HEK293 (cell line): ENCODE measurements at regions not wholly inside any gene's neighbourhood (a gene's known extent, or its start where the extent isn't known, plus 50 kb on each side); places are given as distances from the start of the nearest gene placed in this dataset.

Experiments used
- CTCF ChIA-PET: fragments of 350-600 bp; formaldehyde crosslinking; extraction: SDS; loops from one replicate; lab custom pipeline; 2021; ENCODE audit warnings: antibody characterized with exemption; lab: Yijun Ruan, JAX
- POLR2A ChIA-PET: fragments of 300-600 bp; formaldehyde crosslinking; extraction: SDS; loops from one replicate; lab custom pipeline; 2020; ENCODE audit warnings: antibody characterized with exemption, inconsistent platforms; lab: Yijun Ruan, JAX
- H3K27ac ChIP-seq: fragments of 200-500 bp; sonication (Bioruptor generic); 2 replicates; pipeline ENCODE4 v1.5.1; 2014; ENCODE audit warnings: low read depth, low read length, control low read depth, inconsistent platforms; ENCODE audit errors: extremely low read depth
- H3K36me3 ChIP-seq, 2 experiments: fragments of 200-500 bp in 1 of 2; sonication (Bioruptor generic) in 1 of 2; 1 replicate in 1 of 2; 2 replicates in 1 of 2; pipeline ENCODE4 v1.5.1; 2014 to 2017; ENCODE audit warnings: inconsistent platforms in 2 of 2, low read length in 2 of 2; ENCODE audit not compliant: control insufficient read depth in 2 of 2, insufficient read depth in 1 of 2
- H3K4me1 ChIP-seq: fragments of 200-500 bp; sonication (Bioruptor generic); 2 replicates; pipeline ENCODE4 v1.5.1; 2014; ENCODE audit warnings: mild to moderate bottlenecking, low read length, inconsistent platforms; ENCODE audit not compliant: control insufficient read depth, insufficient read depth
- H3K4me3 ChIP-seq: 2 replicates; pipeline ENCODE4 v1.5.1; 2011; ENCODE audit warnings: low read depth, mild to moderate bottlenecking, control low read depth, low read length, moderate library complexity
- H3K9me3 ChIP-seq: fragments of 200-500 bp; sonication (Bioruptor generic); 2 replicates; pipeline ENCODE4 v1.5.1; 2014; ENCODE audit warnings: low read depth, low read length, inconsistent platforms; ENCODE audit not compliant: control insufficient read depth, insufficient read depth
- KLF9 ChIP-seq: fragments of 450-650 bp; formaldehyde crosslinking; IDR thresholded peaks from 2 replicates; pipeline ENCODE4 v1.5.1; 2016; ENCODE audit warnings: missing biosample characterization, missing genetic modification characterization, low read depth
- MYNN ChIP-seq: fragments of 450-650 bp; formaldehyde crosslinking; IDR thresholded peaks from 2 replicates; pipeline ENCODE4 v1.5.1; 2016; ENCODE audit warnings: missing biosample characterization, missing genetic modification characterization, borderline replicate concordance
- RBAK ChIP-seq: fragments of 450-650 bp; formaldehyde crosslinking; IDR thresholded peaks from 2 replicates; pipeline ENCODE4 v1.5.1; 2016; ENCODE audit warnings: missing biosample characterization, missing genetic modification characterization
- SP2 ChIP-seq: fragments of 450-650 bp; formaldehyde crosslinking; IDR thresholded peaks from 2 replicates; pipeline ENCODE4 v1.5.1; 2016; ENCODE audit warnings: missing biosample characterization, missing genetic modification characterization
- YY2 ChIP-seq: fragments of 450-650 bp; formaldehyde crosslinking; IDR thresholded peaks from 2 replicates; pipeline ENCODE4 v1.5.1; 2016; ENCODE audit warnings: missing biosample characterization, missing genetic modification characterization
- ZFHX2 ChIP-seq: fragments of 450-650 bp; formaldehyde crosslinking; conservative IDR thresholded peaks from 2 replicates; pipeline ENCODE4 v1.5.1; 2016; ENCODE audit warnings: missing biosample characterization, missing genetic modification characterization
- ZNF132 ChIP-seq: fragments of 450-650 bp; formaldehyde crosslinking; IDR thresholded peaks from 2 replicates; pipeline ENCODE4 v1.5.1; 2017; ENCODE audit warnings: missing biosample characterization, missing genetic modification characterization, borderline replicate concordance
- ZNF140 ChIP-seq: fragments of 450-650 bp; formaldehyde crosslinking; IDR thresholded peaks from 2 replicates; pipeline ENCODE4 v1.5.1; 2016; ENCODE audit warnings: missing biosample characterization, missing genetic modification characterization
- ZNF184 ChIP-seq: fragments of 450-650 bp; IDR thresholded peaks from 2 replicates; pipeline ENCODE4 v1.5.1; 2018; ENCODE audit warnings: missing biosample characterization, mild to moderate bottlenecking, missing genetic modification characterization
- ZNF239 ChIP-seq: fragments of 450-650 bp; formaldehyde crosslinking; IDR thresholded peaks from 2 replicates; pipeline ENCODE4 v1.5.1; 2016; ENCODE audit warnings: missing biosample characterization, missing genetic modification characterization
- ZNF302 ChIP-seq: fragments of 450-650 bp; formaldehyde crosslinking; IDR thresholded peaks from 2 replicates; pipeline ENCODE4 v1.5.1; 2016; ENCODE audit warnings: missing biosample characterization, missing genetic modification characterization, low read depth
- ZNF423 ChIP-seq: fragments of 450-650 bp; formaldehyde crosslinking; IDR thresholded peaks from 2 replicates; pipeline ENCODE4 v1.5.1; 2016; ENCODE audit warnings: missing biosample characterization, missing genetic modification characterization
- ZNF558 ChIP-seq: fragments of 450-650 bp; formaldehyde crosslinking; IDR thresholded peaks from 2 replicates; pipeline ENCODE4 v1.5.1; 2016; ENCODE audit warnings: missing biosample characterization, missing genetic modification characterization
- ZNF701 ChIP-seq: fragments of 450-650 bp; formaldehyde crosslinking; IDR thresholded peaks from 2 replicates; pipeline ENCODE4 v1.5.1; 2016; ENCODE audit warnings: missing biosample characterization, missing genetic modification characterization
- ZNF76 ChIP-seq: fragments of 450-650 bp; formaldehyde crosslinking; IDR thresholded peaks from 2 replicates; pipeline ENCODE4; 2016; ENCODE audit warnings: low read depth, missing biosample characterization, missing genetic modification characterization, borderline replicate concordance
- ZSCAN30 ChIP-seq: fragments of 450-650 bp; IDR thresholded peaks from 2 replicates; pipeline ENCODE4 v1.5.1; 2018; ENCODE audit warnings: missing biosample characterization, mild to moderate bottlenecking, missing genetic modification characterization, moderate library complexity
- TF ChIP-seq, protein P1 (sequence below): fragments of 450-650 bp; formaldehyde crosslinking; IDR thresholded peaks from 2 replicates; pipeline ENCODE4 v1.5.1; 2016; ENCODE audit warnings: missing biosample characterization, missing genetic modification characterization, borderline replicate concordance
- TF ChIP-seq, protein P2 (sequence below): fragments of 450-650 bp; formaldehyde crosslinking; IDR thresholded peaks from 2 replicates; pipeline ENCODE4 v1.5.1; 2016; ENCODE audit warnings: missing biosample characterization, missing genetic modification characterization
- TF ChIP-seq, protein P3 (sequence below): fragments of 450-650 bp; formaldehyde crosslinking; IDR thresholded peaks from 2 replicates; pipeline ENCODE4 v1.5.1; 2017; ENCODE audit warnings: missing biosample characterization, missing genetic modification characterization
- TF ChIP-seq, protein P4 (sequence below): sonication (generic); formaldehyde crosslinking; IDR thresholded peaks from 2 replicates; pipeline ENCODE4 v1.8.1; 2022; ENCODE audit warnings: mild to moderate bottlenecking, moderate library complexity, missing genetic modification reagents

DNA sequence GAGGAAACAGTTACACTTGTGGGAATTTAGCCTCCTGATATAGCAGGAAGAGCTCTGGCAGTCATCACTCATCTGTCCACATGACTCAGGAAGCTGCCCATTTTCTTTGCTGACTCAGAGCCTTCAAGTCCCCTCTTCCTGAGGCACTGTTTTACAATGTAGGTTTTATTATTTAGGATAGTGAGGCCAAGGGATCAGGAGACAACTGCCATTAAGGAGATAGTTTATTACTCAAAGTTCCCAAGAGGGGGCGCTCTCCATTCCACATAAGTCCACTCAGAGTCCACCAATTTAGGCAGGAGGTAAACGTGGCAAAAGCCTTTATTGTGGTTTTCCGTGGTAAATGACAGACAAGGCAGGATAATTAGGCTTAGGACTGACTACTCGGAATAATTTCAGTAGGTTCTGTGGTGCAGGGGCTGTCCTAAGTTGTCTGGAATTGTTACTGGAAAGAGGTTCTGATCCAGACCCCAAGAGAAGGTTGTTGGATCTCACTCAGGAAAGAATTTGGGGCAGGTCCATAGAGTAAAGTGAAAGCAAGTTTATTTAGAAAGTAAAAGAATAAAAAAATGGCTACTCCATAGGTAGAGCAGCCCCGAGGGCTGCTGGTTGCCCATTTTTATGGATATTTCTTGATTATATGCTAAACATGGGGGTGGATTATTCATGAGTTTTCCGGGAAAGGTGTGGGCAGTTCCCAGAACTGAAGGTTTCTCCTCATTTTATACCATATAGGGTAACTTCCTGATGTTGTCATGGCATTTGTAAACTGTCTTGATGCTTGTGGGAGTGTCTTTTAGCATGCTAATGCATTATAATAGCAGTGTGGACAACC lies 96.0 kb upstream of the RAB40AL start (continued):
- TF ChIP-seq KLF9 (tag by site-specific recombination) = no peak
- TF ChIP-seq ZSCAN30 (tag by site-specific recombination) = no peak
- no peak for TF ChIP-seq SP2
- TF ChIP-seq ZNF558 (tag by site-specific recombination) = no peak
- TF ChIP-seq YY2 (tag by site-specific recombination) = no peak
- TF ChIP-seq, protein P1, sequence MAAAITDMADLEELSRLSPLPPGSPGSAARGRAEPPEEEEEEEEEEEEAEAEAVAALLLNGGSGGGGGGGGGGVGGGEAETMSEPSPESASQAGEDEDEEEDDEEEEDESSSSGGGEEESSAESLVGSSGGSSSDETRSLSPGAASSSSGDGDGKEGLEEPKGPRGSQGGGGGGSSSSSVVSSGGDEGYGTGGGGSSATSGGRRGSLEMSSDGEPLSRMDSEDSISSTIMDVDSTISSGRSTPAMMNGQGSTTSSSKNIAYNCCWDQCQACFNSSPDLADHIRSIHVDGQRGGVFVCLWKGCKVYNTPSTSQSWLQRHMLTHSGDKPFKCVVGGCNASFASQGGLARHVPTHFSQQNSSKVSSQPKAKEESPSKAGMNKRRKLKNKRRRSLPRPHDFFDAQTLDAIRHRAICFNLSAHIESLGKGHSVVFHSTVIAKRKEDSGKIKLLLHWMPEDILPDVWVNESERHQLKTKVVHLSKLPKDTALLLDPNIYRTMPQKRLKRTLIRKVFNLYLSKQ = no peak
- TF ChIP-seq ZNF423 = no peak

DNA sequence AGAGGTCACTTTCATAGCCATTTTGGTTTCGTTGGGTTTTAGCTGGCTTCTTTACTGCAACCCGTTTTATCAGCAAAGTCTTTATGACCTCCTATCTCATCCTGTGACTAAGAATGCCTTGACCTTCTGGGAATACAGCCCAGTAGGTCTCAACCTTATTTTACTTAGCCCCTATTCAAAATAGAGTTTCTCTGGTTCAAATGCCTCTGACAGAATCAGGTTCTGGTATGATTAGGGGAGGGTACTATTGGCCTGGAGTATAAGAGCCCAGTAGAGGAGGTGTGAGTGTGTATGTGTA lies 95.4 kb upstream of the RAB40AL start:
- POLR2A ChIA-PET = no interaction called here
- H3K9me3 ChIP-seq = no peaks in the 10 kb centered on the region
- no peaks in the 10 kb centered on the region for H3K4me1 ChIP-seq
- peaks cover 0 to 62% of the 10 kb centered on the region in 2 experiments; a peak in 1 of 3 replicates for H3K36me3 ChIP-seq
- H3K4me3 ChIP-seq = no peak overlapping the region
- CTCF ChIA-PET = interaction anchor here (0.6 to 1.3 kb wide), 2 partner anchors 9 to 94 kb away, joined by 3 to 5 read pairs; no protein-coding TSS in a partner anchor
- TF ChIP-seq ZNF701 (no peak), ZNF184 (tag by site-specific recombination) (no peak), ZNF76 (no peak), MYNN (tag by site-specific recombination) (no peak), ZNF132 (tag by site-specific recombination) (no peak), ZNF140 (tag by site-specific recombination) (no peak), ZNF239 (tag by site-specific recombination) (no peak), ZNF302 (tag by site-specific recombination) (no peak), RBAK (tag by site-specific recombination) (no peak), ZFHX2 (tag by site-specific recombination) (no peak)
- TF ChIP-seq, protein P2, sequence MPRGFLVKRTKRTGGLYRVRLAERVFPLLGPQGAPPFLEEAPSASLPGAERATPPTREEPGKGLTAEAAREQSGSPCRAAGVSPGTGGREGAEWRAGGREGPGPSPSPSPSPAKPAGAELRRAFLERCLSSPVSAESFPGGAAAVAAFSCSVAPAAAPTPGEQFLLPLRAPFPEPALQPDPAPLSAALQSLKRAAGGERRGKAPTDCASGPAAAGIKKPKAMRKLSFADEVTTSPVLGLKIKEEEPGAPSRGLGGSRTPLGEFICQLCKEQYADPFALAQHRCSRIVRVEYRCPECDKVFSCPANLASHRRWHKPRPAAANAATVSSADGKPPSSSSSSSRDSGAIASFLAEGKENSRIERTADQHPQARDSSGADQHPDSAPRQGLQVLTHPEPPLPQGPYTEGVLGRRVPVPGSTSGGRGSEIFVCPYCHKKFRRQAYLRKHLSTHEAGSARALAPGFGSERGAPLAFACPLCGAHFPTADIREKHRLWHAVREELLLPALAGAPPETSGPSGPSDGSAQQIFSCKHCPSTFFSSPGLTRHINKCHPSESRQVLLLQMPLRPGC (tag by site-specific recombination) = no peak
- TF ChIP-seq, protein P3, sequence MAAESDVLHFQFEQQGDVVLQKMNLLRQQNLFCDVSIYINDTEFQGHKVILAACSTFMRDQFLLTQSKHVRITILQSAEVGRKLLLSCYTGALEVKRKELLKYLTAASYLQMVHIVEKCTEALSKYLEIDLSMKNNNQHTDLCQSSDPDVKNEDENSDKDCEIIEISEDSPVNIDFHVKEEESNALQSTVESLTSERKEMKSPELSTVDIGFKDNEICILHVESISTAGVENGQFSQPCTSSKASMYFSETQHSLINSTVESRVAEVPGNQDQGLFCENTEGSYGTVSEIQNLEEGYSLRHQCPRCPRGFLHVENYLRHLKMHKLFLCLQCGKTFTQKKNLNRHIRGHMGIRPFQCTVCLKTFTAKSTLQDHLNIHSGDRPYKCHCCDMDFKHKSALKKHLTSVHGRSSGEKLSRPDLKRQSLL (tag by site-specific recombination) = no peak
- TF ChIP-seq, protein P4, sequence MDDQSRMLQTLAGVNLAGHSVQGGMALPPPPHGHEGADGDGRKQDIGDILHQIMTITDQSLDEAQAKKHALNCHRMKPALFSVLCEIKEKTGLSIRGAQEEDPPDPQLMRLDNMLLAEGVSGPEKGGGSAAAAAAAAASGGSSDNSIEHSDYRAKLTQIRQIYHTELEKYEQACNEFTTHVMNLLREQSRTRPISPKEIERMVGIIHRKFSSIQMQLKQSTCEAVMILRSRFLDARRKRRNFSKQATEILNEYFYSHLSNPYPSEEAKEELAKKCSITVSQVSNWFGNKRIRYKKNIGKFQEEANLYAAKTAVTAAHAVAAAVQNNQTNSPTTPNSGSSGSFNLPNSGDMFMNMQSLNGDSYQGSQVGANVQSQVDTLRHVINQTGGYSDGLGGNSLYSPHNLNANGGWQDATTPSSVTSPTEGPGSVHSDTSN (CRISPR knock-in tag) = no peak
- H3K27ac ChIP-seq = no peak overlapping the region
